GM19324 (cell line): ENCODE measurements at regions not wholly inside any gene's neighbourhood (a gene's known extent, or its start where the extent isn't known, plus 50 kb on each side); places are given as distances from the start of the nearest gene placed in this dataset.

ENCODE experiments used
- ATAC-seq: cut with Tn5 transposase; IDR thresholded peaks from one replicate; pipeline ENCODE4 v1.9.1; 2021; ENCODE audit warnings: mild to moderate bottlenecking, moderate library complexity; ENCODE audit not compliant: unreplicated experiment, low FRiP score

DNA sequence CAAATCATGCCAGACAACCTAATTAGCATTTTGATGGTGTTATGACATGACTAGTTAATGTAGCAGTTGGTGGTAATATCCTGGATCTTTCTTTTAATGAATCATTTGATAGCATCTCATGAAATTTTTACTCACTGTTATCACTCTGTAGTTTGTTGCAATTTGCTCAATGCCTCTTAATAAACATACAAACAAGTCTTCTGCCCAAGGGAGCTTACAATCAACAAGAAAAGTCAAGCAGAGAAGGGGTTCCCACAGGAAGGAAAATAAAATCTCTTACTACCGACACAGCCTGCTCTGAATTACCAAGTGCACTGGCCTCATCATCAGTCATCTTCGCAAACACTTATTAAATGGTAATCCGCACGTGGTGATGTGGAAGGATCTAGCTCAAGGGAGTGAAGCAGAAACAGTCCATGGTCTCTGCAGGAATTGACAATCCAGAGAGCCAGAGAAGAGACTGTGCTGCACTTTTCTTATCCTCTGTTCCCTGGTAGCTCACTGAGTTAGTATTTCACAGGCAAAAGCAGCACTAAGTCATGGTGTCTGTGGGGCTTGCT, 263.5 kb downstream of the EPHA4 start:
- ATAC-seq = no peak

DNA sequence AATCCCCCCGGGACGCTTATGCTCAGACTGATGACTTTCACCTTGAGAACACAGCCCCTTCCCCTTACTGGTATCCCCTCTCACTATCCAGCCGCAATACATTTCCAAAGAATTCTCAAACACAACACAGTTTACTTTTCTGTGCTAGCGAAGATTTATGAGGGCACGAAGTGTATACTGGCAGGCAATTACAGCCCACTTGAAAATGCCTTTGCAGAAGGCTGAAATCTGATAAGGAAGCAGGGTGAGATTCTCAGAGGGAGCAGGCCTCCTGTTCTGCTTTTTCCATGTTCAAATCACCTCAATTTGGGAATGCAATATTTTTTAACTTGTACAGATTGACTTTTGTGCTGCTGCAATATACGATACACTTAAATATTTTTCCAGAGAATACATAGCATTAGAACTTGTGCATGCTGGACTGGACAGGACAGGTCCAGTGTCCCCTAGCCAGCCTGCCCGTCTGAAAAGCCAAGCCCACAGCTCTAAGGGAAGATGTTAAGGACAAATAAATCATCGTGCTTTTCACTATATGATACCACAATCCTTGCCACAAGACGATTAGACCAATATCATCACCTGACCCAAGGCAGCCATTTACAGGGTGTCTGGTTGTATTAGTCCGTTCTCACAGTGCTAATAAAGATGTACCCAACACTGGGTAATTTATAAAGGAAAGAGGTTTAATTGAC, 262.1 kb downstream of the EPHA4 start:
- no peak for ATAC-seq

DNA sequence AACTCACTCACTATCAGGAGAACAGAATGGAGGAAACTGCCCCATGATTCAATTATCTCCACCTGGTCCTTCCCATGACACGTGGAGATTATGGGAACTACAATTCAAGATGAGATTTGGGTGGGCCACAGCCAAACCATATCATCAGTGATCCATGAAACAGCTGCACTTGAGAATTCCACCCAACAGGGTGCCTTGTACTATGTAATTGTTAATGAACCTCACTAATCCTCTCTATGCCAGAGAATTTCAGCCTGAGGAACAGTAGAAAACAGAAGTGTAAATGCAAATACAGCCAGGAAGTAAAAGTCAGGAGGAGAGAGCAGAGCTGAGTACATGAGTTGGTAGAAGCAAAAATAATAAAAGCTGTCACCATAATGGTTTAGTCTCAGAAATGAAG, 261.4 kb downstream of the EPHA4 start:
- ATAC-seq = no peak

DNA sequence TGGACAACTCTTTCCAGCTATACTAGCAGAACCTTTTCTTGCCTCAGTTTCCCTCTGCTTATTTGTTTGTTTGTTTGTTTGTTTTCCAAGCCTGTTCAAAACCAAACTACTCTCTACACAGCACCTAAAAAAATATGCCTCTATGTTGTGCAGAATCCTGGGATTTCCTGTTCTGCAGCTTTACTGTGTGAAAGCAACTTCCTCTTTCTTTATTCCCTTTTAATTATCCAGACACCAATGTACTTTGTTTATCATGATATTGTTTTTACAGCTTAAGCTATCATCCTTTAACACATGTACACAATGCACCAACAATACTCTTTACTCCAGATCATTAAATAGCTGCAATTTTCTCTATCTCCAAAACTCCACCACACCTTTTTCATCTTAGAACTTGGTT, 259.5 kb downstream of the EPHA4 start:
- ATAC-seq = no peak

DNA sequence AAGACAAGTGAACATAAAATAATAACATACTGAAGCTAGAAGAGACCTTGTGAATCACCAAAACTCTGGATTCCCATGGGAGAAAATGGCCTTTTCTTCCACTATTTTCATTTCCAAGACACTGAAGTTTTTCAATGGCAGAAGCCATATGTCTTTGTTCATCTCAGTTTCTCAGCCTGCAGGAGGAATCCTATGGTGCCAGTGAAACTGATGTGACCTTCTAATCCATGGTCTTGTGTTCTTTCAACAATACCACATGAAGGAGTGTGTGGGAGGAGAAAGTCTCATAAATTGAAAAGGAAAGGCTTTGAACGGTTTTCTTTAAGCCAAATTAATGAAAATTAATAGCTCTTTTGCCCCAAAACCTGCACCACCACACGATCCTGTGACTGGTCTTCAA, 257.3 kb downstream of the EPHA4 start:
- no peak for ATAC-seq

DNA sequence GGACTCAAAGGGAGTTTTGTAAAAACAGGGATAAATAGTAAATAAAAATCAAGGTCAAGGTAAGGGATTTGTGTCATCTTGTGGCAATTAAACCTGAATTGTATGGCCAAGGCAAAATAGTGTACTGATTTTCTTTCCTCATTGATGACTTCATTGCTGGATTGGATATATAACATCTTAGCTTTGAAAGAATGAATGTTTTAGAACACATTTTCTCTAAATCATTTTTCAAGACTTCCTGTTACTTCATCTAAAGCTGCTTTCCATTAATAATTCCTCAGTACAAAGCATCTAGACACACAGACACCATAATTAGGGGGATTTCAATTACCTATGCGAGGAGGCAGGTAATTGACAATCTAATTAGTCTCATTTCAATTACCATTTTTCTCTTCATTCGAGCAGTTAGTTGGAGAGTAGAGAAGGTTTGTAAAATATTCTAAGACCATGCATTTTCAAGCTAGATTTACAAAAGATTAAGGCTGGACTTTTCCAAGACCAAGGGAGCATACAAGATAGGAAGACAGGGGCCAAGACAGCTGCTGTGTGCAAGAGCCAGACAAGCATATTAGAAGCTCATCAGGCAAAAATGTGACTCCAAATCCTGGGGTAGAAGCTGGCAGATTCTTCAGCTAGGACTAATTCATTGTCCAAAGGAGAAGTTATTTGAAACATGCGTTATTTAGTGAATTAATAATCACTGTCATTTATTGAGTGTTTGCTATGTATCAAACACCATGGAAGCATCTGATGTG, 253.6 kb downstream of the EPHA4 start:
- no peak for ATAC-seq

DNA sequence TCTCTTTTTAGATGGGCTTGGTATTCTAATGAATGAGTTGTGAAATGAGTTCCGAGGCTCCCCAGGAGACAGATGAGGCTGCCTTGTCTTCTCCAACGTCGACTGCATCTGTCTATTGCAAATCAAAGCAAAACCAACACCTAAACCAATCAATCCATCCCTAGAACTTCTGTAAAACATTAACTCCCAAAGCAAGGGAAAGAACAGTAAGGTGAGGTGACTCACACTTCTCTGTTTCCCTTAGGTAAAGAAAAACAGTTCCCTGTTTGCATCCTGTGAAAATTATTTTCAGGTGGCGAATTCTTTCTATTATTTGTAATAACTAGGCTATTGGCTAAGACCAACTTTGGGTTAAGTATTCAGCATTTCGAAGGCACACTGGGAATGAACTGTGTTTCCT, 249.4 kb downstream of the EPHA4 start:
- ATAC-seq = no peak

DNA sequence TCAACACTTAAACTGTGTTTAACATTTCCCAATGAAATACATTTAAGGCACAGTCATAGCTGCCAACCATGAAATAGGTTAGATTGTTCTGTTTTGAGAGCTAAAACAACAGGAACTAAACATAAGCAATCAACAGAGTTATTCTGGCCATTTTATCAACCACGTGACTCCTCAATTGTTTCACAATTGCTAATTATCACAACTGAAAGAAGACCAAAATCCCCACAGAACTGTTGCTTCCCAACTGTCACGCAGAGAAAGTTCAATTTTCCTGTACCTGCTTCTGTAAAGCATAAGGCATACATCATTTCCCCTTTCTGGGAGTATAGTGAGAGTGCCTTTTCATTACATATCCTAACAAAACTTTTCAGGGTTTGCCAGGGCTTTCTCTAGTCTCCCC, 248.6 kb downstream of the EPHA4 start:
- ATAC-seq = no peak

DNA sequence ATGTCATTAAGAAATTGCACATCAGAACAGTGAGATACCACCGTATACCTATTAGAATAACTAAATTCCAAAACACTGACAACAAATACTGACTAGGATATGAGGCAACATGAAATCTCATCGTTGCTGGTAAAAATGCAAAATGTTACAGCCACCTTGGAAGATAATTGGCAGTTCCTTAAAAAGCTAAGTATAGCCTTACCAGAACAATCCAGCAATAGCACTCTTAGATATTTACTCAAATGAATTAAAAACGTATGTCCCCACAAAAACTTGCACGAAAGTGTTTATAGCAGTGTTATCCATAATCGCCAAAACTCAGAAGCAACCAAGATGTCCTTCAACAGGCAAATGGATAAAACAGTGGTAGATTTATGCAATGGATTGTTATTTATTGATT, 241.7 kb downstream of the EPHA4 start:
- ATAC-seq = no peak

DNA sequence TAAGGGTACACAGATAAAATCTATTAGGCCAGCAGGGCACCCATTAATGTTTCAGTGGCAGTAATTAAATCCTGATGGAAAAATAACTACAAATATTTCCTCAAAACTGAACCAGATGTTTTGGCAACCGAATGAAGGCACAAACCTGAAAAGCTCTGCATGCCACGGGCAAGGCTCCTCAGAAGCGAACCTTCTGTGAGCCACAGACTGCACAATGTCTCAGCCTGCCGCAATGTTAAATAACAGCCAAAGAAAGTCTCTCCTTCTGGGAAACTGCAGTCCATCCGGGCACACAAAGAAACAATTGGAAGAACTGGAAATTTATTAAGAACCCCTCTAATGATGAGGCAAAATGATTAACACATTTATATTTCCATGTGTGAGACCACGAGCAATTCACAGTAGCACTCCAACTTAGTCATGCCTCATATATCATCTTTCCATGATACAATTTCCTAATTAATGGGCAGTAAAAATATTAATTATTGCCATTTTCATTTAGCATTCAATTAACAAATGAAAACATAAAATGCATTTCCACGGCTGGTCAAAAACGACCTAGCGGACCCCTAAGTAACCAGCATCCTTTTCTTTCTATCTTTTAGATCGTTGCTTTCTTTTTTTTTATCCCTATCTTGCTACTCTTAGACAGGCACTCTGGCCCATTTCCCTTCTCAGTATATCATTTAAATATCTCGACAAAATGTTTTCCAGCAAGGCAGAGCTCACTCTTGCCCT, 237.5 kb downstream of the EPHA4 start:
- no peak for ATAC-seq

DNA sequence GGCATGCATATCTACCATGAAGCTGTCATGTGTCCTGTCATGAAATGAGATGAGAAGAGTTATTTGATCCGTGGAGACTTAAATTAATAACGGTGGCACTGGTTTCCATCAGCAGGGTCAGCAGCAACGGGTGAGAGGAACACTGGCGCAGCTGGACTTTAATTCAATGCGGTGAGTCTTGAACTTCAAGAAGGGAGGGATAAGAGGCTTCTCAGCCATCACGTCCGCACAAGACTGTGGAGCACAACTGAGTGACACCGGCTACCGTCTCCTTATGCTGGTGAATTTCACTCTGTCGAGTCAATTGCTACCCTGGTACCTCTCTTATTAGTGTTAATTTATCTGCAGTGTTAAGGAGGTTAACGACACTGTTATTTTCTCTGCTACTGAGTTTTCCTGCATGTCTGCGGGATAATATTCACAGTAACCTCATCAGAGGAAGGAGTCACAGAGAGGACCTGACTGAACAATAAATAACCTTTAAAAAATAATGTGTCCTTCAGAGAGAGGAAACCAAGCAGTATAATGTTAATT, 236.8 kb downstream of the EPHA4 start:
- no peak for ATAC-seq

DNA sequence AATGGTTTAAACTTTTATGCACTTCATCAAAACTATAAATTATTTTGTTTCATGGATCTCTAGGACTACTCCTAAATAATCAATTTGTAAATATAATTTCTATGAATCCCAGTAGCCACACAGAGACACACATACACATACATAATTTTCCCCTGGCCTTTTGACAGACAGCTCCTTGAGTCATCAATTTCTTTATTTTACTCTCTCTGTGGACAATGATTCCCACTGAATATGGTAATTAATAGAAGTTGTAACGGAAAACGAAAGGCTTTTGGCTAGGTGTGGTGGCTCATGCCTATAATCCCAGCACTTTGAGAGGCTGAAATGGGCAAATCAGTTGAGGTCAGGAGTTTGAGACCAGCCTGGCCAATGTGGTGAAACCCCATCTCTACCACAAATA, 235.1 kb downstream of the EPHA4 start:
- ATAC-seq = no peak

DNA sequence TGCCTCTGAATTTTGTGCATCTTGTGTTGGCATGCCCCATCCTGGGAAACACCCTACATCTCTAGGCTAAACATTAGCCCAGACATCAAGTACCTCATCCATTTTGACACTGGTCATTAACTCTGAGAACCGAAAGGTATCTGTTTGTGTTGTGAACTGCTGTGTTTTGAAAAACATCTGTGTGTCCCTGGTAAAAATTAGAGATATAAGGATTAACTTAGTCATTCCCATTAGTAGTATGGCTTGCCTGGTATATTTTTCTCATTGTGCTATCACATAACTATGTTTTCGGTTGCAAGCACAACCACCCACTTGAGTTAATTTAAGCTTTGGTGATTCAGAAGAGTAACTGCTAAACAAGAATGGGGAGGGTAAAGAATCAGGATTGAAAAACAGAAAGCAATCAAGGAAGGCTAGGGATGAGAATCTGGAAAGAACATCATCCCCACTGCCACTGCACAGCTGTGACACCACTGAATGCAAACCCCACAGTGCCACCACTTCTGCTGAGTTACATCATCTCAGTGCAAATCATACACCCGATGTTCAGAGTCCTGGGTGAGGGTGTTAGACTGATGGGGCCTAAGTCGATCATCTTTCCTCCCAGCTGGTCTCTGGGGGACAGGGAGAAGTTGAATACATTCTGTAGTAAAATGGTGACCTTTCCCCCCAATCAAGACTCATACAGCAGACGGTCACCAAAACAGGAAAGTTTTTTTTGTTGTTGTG, 234.0 kb downstream of the EPHA4 start:
- no peak for ATAC-seq

DNA sequence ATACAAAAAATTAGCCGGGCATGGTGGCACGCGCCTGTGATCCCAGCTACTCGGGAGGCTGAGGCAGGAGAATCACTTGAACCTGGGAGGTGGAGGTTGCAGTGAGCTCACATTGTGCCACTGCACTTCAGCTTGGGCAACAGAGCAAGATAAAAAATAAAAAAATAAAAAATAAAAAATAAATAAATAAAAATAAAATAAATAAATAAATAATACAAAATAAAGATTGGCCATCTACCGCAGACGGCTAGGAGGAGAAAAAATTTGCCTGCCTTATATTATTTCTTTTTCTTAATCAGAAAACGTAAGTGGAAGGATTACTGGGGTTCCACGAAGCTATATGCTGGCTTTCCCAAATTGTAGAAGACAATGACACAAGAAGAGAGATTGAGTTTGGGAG, 229.7 kb downstream of the EPHA4 start:
- ATAC-seq = no peak

DNA sequence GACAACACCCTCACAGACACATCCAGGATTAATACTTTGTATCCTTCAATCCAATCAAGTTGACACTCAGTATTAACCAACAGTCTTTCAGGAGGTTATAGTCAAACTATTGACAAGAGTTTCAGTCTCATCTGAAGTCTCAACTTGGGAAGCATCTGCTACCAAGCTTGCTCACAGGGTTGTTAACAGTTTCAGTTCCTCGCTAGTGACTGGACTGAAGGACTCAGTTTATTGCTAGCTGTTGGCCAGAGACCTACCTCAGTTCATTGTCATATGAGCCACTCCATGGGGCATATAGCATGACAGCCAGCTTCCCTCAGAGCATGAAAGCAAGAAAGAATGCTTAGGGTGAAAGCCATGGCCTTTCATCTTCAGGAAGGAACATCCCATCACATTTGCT, 228.6 kb downstream of the EPHA4 start:
- ATAC-seq = peak; percentile 67

DNA sequence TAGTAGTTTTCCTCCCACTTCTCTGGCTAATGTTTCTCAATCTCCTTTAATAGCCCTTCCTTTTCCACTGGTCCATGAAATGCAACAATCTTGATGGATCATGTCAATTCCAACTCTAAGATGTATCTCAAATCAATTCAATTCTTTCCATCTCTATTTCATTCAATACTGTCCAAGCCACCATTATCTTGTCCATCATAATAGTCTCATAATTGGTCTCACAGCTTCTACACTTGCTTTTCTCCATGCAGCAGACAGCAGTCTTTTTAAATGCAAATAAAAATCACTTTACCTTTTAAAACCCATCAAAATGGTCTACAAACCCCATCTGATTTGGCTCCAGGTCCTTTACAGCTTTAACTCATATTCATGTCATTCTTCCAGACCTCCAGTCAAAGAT, 226.6 kb downstream of the EPHA4 start:
- ATAC-seq = no peak

DNA sequence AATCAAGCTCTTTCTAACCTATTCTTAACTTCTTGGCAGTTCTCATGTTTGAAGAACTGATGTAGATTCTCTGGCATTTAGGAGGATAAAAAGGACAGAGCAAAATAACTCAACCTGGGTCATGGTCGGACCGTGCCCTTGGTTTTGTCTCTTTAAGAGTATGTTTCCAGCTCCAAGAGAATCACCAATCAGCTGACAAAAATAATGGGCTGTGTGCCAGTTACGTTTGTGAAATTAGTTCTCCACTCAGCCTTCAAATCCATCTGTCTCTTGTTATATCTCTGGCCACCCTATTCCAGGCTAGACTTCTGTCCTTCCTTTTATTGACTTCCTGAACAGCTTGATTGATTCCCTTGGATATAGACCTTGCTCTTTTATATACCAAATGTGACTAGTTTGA, 225.7 kb downstream of the EPHA4 start:
- no peak for ATAC-seq

DNA sequence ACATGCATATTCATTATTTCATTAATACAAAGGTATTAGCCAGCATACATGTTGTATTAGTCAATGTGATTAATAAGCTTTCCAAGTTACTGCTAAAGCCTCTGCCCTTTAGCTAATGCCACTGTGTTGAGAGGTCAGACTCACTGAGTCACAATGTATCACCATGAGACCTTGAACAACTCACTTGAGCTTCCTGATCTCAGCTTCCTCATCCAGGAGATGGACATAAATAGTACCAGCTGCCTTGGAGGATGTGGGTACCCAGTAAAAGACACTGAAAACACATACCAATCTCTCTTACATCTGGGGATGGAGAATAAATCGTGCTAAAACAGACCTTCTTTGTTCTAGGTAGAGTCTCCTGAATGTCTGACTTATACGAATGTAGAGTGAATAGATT, 224.6 kb downstream of the EPHA4 start:
- no peak for ATAC-seq

DNA sequence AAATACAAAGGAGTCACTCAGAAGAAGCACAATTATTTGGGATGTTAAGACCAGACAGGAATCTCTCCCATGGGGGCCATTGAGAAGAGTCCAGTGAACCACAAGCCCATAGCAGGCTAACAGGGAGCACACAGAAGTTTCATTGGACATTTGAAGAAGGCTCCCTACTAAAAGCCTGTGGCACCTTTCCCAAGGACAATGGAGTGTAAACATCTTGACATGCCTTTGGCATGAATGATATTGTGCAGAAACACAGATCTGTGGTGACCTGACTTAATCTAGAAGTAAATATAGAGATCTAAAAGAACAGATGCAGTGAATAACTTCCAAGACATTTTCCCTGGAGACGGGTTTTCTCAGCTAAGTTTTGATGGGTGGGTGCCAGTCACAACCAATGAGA, 221.5 kb downstream of the EPHA4 start:
- no peak for ATAC-seq

DNA sequence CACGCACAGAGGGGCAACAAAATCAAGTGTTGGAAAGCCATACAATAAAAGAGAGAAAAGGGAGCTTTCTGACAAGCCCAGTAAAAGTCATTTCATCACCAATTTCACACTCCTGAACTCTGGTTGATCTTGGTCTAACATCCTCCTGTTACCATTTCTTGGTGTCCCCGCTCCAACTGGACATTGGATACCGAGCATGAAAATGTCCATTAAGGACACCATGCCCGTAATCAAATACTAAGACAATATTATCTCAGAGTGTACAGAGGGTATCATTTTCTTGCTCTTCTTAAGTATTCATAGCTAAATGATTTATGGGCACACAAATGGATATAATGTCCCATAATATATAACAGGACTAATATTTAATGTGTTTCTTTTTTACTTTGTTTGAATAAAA, 218.9 kb downstream of the EPHA4 start:
- no peak for ATAC-seq
